Upper lobe of left lung (tissue), 6 donors: ENCODE measurements at regions not wholly inside any gene's neighbourhood (a gene's known extent, or its start where the extent isn't known, plus 50 kb on each side); places are given as distances from the start of the nearest gene placed in this dataset.
A peak's percentile ranks its signal among the peaks of the same experiment; 100 is the strongest.

Experiments used
- ATAC-seq, 2 donors: fragments of 200-7000 bp; cut with Tn5 transposase; one replicate each; pipeline ENCODE4 v1.9.1; 2022; ENCODE audit warnings: mild to moderate bottlenecking in 2 of 2, moderate library complexity in 2 of 2; ENCODE audit not compliant: low FRiP score in 2 of 2
- DNase-seq, 2 donors: peaks; one replicate each; pipeline ENCODE4 v3.0.0-alpha.2; 2019 to 2020
- H3K27ac ChIP-seq, 4 donors: fragments of 200-600 bp; sonication (generic); one replicate each; pipeline ENCODE4 v1.5.1; 2016 to 2019
- H3K27me3 ChIP-seq, 4 donors: fragments of 200-600 bp; sonication (generic); one replicate each; pipeline ENCODE4 v1.5.1; 2017 to 2019
- H3K36me3 ChIP-seq, 4 donors: fragments of 200-600 bp; sonication (generic); one replicate each; pipeline ENCODE4 v1.5.1; 2016 to 2019
- H3K4me1 ChIP-seq, 4 donors: fragments of 200-600 bp; sonication (generic); one replicate each; pipeline ENCODE4 v1.5.1; 2018 to 2019
- H3K4me3 ChIP-seq, 4 donors: fragments of 200-600 bp; sonication (generic); one replicate each; pipeline ENCODE4 v1.5.1; 2017 to 2019; ENCODE audit warnings: mild to moderate bottlenecking in 2 of 4, moderate library complexity in 1 of 4
- H3K9me3 ChIP-seq, 4 donors: fragments of 200-600 bp; sonication (generic); one replicate each; pipeline ENCODE4 v1.5.1; 2018 to 2019
- EP300 ChIP-seq, 4 donors: sonication (generic); formaldehyde crosslinking; IDR thresholded peaks; one replicate each; pipeline ENCODE4 v1.5.1; 2017; ENCODE audit warnings: antibody characterized with exemption in 4 of 4, control low read depth in 2 of 4
- POLR2A ChIP-seq, 4 donors: fragments of 450-650 bp; IDR thresholded peaks; one replicate each; pipeline ENCODE4 v1.5.1; 2016 to 2017; ENCODE audit warnings: antibody characterized with exemption in 4 of 4, mild to moderate bottlenecking in 2 of 4
- POLR2AphosphoS5 ChIP-seq, 2 donors: sonication (generic); formaldehyde crosslinking; IDR thresholded peaks; one replicate each; pipeline ENCODE4 v1.5.1; 2017; ENCODE audit warnings: antibody characterized with exemption in 2 of 2
- WGBS, 2 donors: methylation state at CpG; one replicate each; pipeline ENCODE4 v1.1.5; 2017 to 2018; 5-methylcytosine and 5-hydroxymethylcytosine counted together
- TF ChIP-seq, protein P1 (sequence below), 6 experiments: fragments of 450-650 bp in 4 of 6; fragments of 200-600 bp in 2 of 6; sonication (generic) in 2 of 6; IDR thresholded peaks; one replicate each; pipeline ENCODE4 v1.5.1; 2016 to 2019; ENCODE audit warnings: antibody characterized with exemption in 6 of 6
- donor health status: DM: no; HTN: no; CAD: no; lungs with moderate emphysema.
- donor health status: DM: no; HTN: yes; CAD: no; lungs with severe emphysema.

DNA sequence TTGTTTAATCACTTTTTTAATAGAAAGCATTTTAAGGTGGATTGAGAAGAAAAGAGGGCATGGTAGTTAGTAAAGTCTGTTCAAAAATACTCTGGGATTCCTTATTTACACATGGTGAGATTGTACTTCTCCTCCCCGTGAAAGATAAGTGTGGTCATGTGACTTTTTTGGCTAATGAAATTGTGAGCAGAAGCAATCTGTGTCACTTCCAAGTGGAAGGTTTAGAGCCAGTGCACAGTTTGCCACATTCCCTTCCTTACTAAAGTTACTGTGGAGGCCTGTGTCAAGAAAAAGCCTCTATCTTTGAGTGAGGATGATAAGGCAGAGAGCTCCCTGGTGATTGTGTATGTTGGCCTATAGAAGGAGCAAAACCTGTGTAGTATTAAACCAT is 471.3 kb downstream of the OMA1 start:
- H3K36me3 ChIP-seq, result no peaks in the 10 kb centered on the region
- H3K27me3 ChIP-seq, result no peaks in the 10 kb centered on the region
- TF ChIP-seq, protein P1, sequence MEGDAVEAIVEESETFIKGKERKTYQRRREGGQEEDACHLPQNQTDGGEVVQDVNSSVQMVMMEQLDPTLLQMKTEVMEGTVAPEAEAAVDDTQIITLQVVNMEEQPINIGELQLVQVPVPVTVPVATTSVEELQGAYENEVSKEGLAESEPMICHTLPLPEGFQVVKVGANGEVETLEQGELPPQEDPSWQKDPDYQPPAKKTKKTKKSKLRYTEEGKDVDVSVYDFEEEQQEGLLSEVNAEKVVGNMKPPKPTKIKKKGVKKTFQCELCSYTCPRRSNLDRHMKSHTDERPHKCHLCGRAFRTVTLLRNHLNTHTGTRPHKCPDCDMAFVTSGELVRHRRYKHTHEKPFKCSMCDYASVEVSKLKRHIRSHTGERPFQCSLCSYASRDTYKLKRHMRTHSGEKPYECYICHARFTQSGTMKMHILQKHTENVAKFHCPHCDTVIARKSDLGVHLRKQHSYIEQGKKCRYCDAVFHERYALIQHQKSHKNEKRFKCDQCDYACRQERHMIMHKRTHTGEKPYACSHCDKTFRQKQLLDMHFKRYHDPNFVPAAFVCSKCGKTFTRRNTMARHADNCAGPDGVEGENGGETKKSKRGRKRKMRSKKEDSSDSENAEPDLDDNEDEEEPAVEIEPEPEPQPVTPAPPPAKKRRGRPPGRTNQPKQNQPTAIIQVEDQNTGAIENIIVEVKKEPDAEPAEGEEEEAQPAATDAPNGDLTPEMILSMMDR (IDR thresholded peaks at IDR 0.05), result no peak
- TF ChIP-seq POLR2A (IDR thresholded peaks at IDR 0.05), result no peak
- no peak for TF ChIP-seq EP300 (IDR thresholded peaks at IDR 0.05)
- no peak for TF ChIP-seq POLR2AphosphoS5 (IDR thresholded peaks at IDR 0.05)
- H3K27ac ChIP-seq, result no peak overlapping the region
- H3K4me1 ChIP-seq, result no peaks in the 10 kb centered on the region
- 15 to 19% methylated on average over 1 of the region's 1 CpG for WGBS, 2 donors
- no peak overlapping the region for H3K4me3 ChIP-seq
- H3K9me3 ChIP-seq, result no peaks in the 10 kb centered on the region
- ATAC-seq (no peak), DNase-seq (no peak)

DNA sequence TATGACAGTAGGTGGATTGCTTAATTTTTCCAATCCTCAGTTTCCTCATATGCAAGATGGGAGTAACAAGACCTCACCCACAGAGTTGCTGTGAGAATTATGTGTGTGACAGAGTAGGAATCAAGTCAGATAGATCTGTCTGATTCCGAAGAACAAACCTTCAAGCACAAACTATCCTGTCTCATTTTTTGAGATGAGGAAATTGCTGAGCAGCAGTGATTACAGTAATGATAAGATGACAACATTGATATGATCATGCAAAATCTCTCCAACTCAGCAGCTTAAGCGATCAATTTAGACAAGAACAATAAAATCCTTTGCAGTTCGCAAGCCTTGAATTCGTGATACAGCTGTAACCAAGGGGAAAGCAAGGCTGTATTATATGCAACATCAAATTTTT is 474.1 kb downstream of the OMA1 start:
- WGBS, 2 donors, result 86 to 89% methylated on average over 4 of the region's 4 CpGs
- no peak for TF ChIP-seq EP300 (IDR thresholded peaks at IDR 0.05)
- TF ChIP-seq, protein P1 (IDR thresholded peaks at IDR 0.05), result no peak
- no peak for TF ChIP-seq POLR2A (IDR thresholded peaks at IDR 0.05)
- TF ChIP-seq POLR2AphosphoS5 (IDR thresholded peaks at IDR 0.05), result no peak
- DNase-seq (no peak), ATAC-seq (no peak)
- H3K27ac ChIP-seq, result no peak overlapping the region
- no peaks in the 10 kb centered on the region for H3K4me1 ChIP-seq
- no peaks in the 10 kb centered on the region for H3K36me3 ChIP-seq
- H3K9me3 ChIP-seq, result no peaks in the 10 kb centered on the region
- no peak overlapping the region for H3K4me3 ChIP-seq
- no peaks in the 10 kb centered on the region for H3K27me3 ChIP-seq

DNA sequence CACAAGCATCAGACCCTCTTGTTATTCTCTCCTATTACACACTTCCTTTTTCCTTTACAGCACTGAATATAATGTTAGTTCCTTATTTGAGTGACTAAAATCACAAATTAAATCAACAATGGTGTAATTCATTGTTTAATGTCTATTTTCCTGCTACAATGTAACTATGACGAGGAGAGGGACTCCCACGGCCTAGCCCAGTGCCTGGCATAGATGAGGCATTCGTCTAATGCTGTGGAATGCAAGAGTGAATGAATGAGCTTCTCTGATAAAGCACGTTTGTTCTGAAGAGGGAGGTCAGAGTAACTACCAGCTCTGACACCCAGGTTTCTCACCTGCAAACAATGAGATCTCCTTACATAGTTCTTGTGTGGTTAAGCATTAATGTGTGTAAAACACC is 479.4 kb downstream of the OMA1 start:
- Histone ChIP-seq H3K27ac (no peak overlapping the region), H3K36me3 (no peaks in the 10 kb centered on the region), H3K4me3 (no peak overlapping the region), H3K4me1 (no peaks in the 10 kb centered on the region), H3K9me3 (no peaks in the 10 kb centered on the region), H3K27me3 (no peaks in the 10 kb centered on the region)
- ATAC-seq (no peak), DNase-seq (no peak)
- TF ChIP-seq, protein P1 (IDR thresholded peaks at IDR 0.05), result no peak
- TF ChIP-seq POLR2A (IDR thresholded peaks at IDR 0.05), result no peak
- no peak for TF ChIP-seq POLR2AphosphoS5 (IDR thresholded peaks at IDR 0.05)
- WGBS, 2 donors, result 66 to 76% methylated on average over 4 of the region's 4 CpGs

DNA sequence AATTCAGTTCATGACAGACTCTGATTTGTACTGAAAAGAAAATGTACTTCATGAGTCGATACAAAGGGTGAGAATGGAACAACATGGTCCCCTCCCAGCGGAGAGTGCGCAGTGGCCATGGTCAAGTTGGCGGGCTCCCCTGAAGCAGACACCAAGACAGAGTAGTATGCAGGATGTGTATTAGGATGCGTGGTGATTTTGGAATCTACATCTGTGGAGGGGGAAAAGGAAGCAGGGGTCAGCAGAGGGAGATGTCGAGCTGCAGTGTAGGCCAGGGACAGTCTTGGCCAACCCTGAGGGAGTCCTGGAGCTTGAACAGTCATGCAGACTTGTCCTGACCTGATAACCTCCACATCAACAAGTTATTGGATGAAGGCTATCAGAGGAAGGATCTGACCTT is 481.0 kb downstream of the OMA1 start:
- WGBS, 2 donors, result 80 to 86% methylated on average over 6 of the region's 6 CpGs
- DNase-seq, result no peak
- H3K27ac ChIP-seq, result no peak overlapping the region
- no peaks in the 10 kb centered on the region for H3K27me3 ChIP-seq
- no peak overlapping the region for H3K4me3 ChIP-seq
- TF ChIP-seq POLR2A (IDR thresholded peaks at IDR 0.05) (no peak), POLR2AphosphoS5 (IDR thresholded peaks at IDR 0.05) (no peak), EP300 (IDR thresholded peaks at IDR 0.05) (no peak)
- TF ChIP-seq, protein P1 (IDR thresholded peaks at IDR 0.05), result no peak
- no peaks in the 10 kb centered on the region for H3K36me3 ChIP-seq
- H3K4me1 ChIP-seq, result no peaks in the 10 kb centered on the region
- peak in 1 of 2 donors; percentile 10 for ATAC-seq
- no peaks in the 10 kb centered on the region for H3K9me3 ChIP-seq

DNA sequence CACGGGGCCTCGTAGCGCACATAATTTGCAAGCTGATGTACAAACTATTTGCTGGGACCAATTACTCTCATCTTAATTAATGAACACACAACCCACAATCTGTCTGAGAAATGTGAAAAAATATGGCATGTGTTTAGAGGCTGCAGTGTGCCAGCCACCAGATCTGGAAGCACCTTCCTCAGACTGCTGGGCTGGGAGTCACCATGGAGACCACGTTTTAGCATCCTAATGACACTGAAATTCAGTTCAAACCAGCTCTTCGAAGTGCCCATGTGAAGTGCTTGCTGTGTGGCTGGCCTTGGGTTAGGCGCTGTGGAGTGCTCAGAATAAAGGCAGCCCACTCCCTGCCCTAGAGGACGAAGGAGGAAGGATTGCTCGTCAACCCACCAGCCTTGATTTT is 482.4 kb downstream of the OMA1 start:
- H3K9me3 ChIP-seq, result no peaks in the 10 kb centered on the region
- H3K36me3 ChIP-seq, result no peaks in the 10 kb centered on the region
- DNase-seq, result no peak
- H3K27ac ChIP-seq, result no peak overlapping the region
- WGBS, 2 donors, result 83 to 87% methylated on average over 8 of the region's 8 CpGs
- ATAC-seq, result no peak
- H3K4me1 ChIP-seq, result no peaks in the 10 kb centered on the region
- no peaks in the 10 kb centered on the region for H3K27me3 ChIP-seq
- H3K4me3 ChIP-seq, result no peak overlapping the region
- TF ChIP-seq EP300 (IDR thresholded peaks at IDR 0.05) (no peak), POLR2AphosphoS5 (IDR thresholded peaks at IDR 0.05) (no peak), POLR2A (IDR thresholded peaks at IDR 0.05) (no peak)
- TF ChIP-seq, protein P1 (IDR thresholded peaks at IDR 0.05), result no peak
